Activated CD4-positive, alpha-beta T cell treated with anti-CD3 and anti-CD28 coated beads, Interleukin-2, amount 50 U/mL, for 1 hour (primary cell): ENCODE measurements at regions not wholly inside any gene's neighbourhood (a gene's known extent, or its start where the extent isn't known, plus 50 kb on each side); places are given as distances from the start of the nearest gene placed in this dataset.

ENCODE experiments used
- DNase-seq: peaks from one replicate; pipeline ENCODE4 v3.0.0-alpha.2; 2020

GRCh38 chr2:30341500-30342267 lies 105.4 kb upstream of the LCLAT1 start:
- no peak for DNase-seq

GRCh38 chr2:30346471-30347169 lies 100.4 kb upstream of the LCLAT1 start:
- no peak for DNase-seq

- no peak for DNase-seq
These were observed 98.2 kb upstream of the LCLAT1 start for GRCh38 chr2:30348825-30349224.

- no peak for DNase-seq
These were observed 97.4 kb upstream of the LCLAT1 start for GRCh38 chr2:30349691-30350090.

- no peak for DNase-seq
These were observed 95.9 kb upstream of the LCLAT1 start for GRCh38 chr2:30351116-30351515.

GRCh38 chr2:30351949-30352348 lies 95.1 kb upstream of the LCLAT1 start:
- no peak for DNase-seq

GRCh38 chr2:30354150-30354549 lies 92.9 kb upstream of the LCLAT1 start:
- DNase-seq, result no peak

GRCh38 chr2:30354621-30355020 lies 92.4 kb upstream of the LCLAT1 start:
- no peak for DNase-seq

- no peak for DNase-seq
These were observed 91.7 kb upstream of the LCLAT1 start for GRCh38 chr2:30355306-30355705.

- DNase-seq, result no peak
These were observed 91.0 kb upstream of the LCLAT1 start for GRCh38 chr2:30356071-30356470.

GRCh38 chr2:30356776-30357175 lies 90.3 kb upstream of the LCLAT1 start:
- no peak for DNase-seq

GRCh38 chr2:30358351-30358750 lies 88.7 kb upstream of the LCLAT1 start:
- no peak for DNase-seq

GRCh38 chr2:30358842-30359241 lies 88.2 kb upstream of the LCLAT1 start:
- DNase-seq, result no peak

- no peak for DNase-seq
These were observed 87.3 kb upstream of the LCLAT1 start for GRCh38 chr2:30359644-30360167.

GRCh38 chr2:30361751-30362394 lies 85.2 kb upstream of the LCLAT1 start:
- DNase-seq, result no peak

GRCh38 chr2:30362468-30363081 lies 84.5 kb upstream of the LCLAT1 start:
- no peak for DNase-seq

- no peak for DNase-seq
These were observed 83.6 kb upstream of the LCLAT1 start for GRCh38 chr2:30363406-30363805.

- no peak for DNase-seq
These were observed 81.8 kb upstream of the LCLAT1 start for GRCh38 chr2:30365201-30365600.

- no peak for DNase-seq
These were observed 80.8 kb upstream of the LCLAT1 start for GRCh38 chr2:30366199-30366691.

GRCh38 chr2:30367232-30368070 lies 79.6 kb upstream of the LCLAT1 start:
- no peak for DNase-seq

- no peak for DNase-seq
These were observed 78.8 kb upstream of the LCLAT1 start for GRCh38 chr2:30368258-30368657.

- no peak for DNase-seq
These were observed 75.9 kb upstream of the LCLAT1 start for GRCh38 chr2:30371028-30371689.
